Stomach (tissue), 8 donors: ENCODE measurements at regions not wholly inside any gene's neighbourhood (a gene's known extent, or its start where the extent isn't known, plus 50 kb on each side); places are given as distances from the start of the nearest gene placed in this dataset.
"Not testable (repeated sequence)": the region's sequence is repeated elsewhere in the genome, so short reads cannot be mapped to it uniquely, and the experiment has no call there.

Experiments
- DNase-seq, 2 donors: peaks; one replicate each; pipeline versions ENCODE4 v3.0.0 to v3.0.0-alpha.2; 2013 to 2019
- H3K27ac ChIP-seq, 5 donors: fragments of 200-600 bp in 4 of 5; sonication (generic) in 4 of 5; one replicate each; pipeline ENCODE4 v1.5.1; 2013 to 2019; ENCODE audit warnings: mild to moderate bottlenecking in 1 of 5, moderate library complexity in 1 of 5
- H3K27me3 ChIP-seq, 3 donors: fragments of 200-600 bp; sonication (generic); one replicate each; pipeline ENCODE4 v1.5.1; 2017 to 2019; ENCODE audit warnings: mixed run types in 1 of 3
- H3K36me3 ChIP-seq, 4 donors: fragments of 200-600 bp; sonication (generic); 1 replicate in 3 of 4; 2 replicates in 1 of 4; pipeline ENCODE4 v1.5.1; 2016 to 2019
- H3K4me1 ChIP-seq, 4 donors: fragments of 200-600 bp; sonication (generic); one replicate each; pipeline ENCODE4 v1.5.1; 2016 to 2019
- H3K4me3 ChIP-seq, 4 donors: fragments of 200-600 bp; sonication (generic) in 3 of 4; one replicate each; pipeline ENCODE4 v1.5.1; 2016 to 2019; ENCODE audit warnings: mild to moderate bottlenecking in 1 of 4
- H3K9me3 ChIP-seq, 4 donors: fragments of 200-600 bp; sonication (generic); one replicate each; pipeline ENCODE4 v1.5.1; 2016 to 2019
- EP300 ChIP-seq: sonication (generic); formaldehyde crosslinking; IDR thresholded peaks from one replicate; pipeline ENCODE4 v1.6.1; 2017; ENCODE audit warnings: antibody characterized with exemption
- POLR2A ChIP-seq, 4 donors: fragments of 450-650 bp; IDR thresholded peaks; one replicate each; pipeline ENCODE4 v1.6.1; 2016; ENCODE audit warnings: antibody characterized with exemption in 4 of 4, control low read depth in 2 of 4, mild to moderate bottlenecking in 1 of 4, moderate library complexity in 1 of 4
- POLR2AphosphoS5 ChIP-seq, 3 donors: sonication (generic); formaldehyde crosslinking; IDR thresholded peaks; one replicate each; pipeline ENCODE4 v1.6.1; 2016; ENCODE audit warnings: antibody characterized with exemption in 3 of 3
- WGBS, 5 donors: extraction: QIAGEN DNeasy Blood & Tissue Kit in 3 of 5; methylation state at CpG; one replicate each; pipeline versions ENCODE4 v1.1.5 to v1.1.7; 2013 to 2018; 5-methylcytosine and 5-hydroxymethylcytosine counted together
- intact Hi-C: fragments of 100-400 bp; cut with DNase I; formaldehyde crosslinking; loops from one replicate; pipeline ENCODE4 v1.15.1; 2023; ENCODE audit warnings: low total_unique reads
- TF ChIP-seq, protein P1 (sequence below), 7 experiments: fragments of 450-650 bp in 4 of 7; fragments of 200-600 bp in 3 of 7; sonication (generic) in 3 of 7; IDR thresholded peaks; one replicate each; pipeline ENCODE4 v1.5.1; 2016 to 2019; ENCODE audit warnings: antibody characterized with exemption in 7 of 7, control low read depth in 2 of 7, mild to moderate bottlenecking in 1 of 7
- donor health status: healthy with polysubstance abuse.
- donor health status: Bipolar disorder and iron deficiency.
- donor health status: healthy.

DNA sequence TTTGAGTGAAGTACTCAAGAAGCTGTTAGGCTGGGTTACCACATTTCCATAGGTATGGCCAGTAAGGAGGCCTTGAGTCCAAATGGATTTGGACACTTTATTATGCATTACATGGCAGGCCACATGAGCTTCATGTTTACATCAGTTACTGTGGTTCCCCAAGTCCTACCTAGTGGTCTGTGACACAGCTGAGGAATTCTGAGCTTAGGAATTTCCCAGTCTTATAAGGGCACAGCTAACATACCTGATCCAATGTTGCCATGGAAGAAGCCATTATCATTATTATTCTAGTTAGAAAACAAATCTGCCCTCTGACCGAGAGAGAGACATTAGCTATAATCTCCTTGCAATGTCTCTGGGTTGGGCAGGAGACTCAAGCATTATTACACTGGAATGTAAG, 174.4 kb upstream of the NUDT10 start:
- no peaks in the 10 kb centered on the region for H3K9me3 ChIP-seq
- 29 to 58% (median 29%) methylated on average over 1 of the region's 1 CpG for WGBS, 5 donors
- peaks cover 0 to 6% (median 0%) of the 10 kb centered on the region in 3 donors for H3K27me3 ChIP-seq
- no peaks in the 10 kb centered on the region for H3K4me1 ChIP-seq
- intact Hi-C loops, result no loop called here
- TF ChIP-seq EP300, result no peak
- no peak for TF ChIP-seq POLR2A (IDR thresholded peaks at IDR 0.05)
- TF ChIP-seq, protein P1, sequence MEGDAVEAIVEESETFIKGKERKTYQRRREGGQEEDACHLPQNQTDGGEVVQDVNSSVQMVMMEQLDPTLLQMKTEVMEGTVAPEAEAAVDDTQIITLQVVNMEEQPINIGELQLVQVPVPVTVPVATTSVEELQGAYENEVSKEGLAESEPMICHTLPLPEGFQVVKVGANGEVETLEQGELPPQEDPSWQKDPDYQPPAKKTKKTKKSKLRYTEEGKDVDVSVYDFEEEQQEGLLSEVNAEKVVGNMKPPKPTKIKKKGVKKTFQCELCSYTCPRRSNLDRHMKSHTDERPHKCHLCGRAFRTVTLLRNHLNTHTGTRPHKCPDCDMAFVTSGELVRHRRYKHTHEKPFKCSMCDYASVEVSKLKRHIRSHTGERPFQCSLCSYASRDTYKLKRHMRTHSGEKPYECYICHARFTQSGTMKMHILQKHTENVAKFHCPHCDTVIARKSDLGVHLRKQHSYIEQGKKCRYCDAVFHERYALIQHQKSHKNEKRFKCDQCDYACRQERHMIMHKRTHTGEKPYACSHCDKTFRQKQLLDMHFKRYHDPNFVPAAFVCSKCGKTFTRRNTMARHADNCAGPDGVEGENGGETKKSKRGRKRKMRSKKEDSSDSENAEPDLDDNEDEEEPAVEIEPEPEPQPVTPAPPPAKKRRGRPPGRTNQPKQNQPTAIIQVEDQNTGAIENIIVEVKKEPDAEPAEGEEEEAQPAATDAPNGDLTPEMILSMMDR (IDR thresholded peaks at IDR 0.05), result no peak
- no peak for DNase-seq
- H3K36me3 ChIP-seq, result no peaks in the 10 kb centered on the region
- no peak overlapping the region for H3K27ac ChIP-seq
- no peak overlapping the region for H3K4me3 ChIP-seq

DNA sequence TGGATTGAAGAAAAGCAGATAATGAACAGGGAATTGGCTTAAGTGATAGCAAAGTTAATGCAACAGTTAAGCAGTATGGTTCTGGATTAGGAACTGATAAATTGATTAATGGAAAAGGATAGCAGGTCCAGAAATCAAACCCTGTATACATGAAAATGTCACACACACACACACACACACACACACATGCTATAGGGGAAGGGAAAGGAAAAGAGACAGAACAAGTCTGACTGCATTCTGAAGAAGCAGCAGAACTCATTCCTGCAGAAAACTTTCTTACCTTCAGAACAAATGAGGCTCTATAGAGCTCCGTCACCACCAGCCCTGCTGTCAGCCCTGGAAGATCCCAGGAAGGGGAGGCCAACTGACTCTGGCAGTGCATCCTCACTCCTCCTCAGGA, 173.2 kb upstream of the NUDT10 start:
- H3K4me1 ChIP-seq, H3K4me3 ChIP-seq, DNase-seq, H3K9me3 ChIP-seq, intact Hi-C loops, H3K36me3 ChIP-seq, H3K27me3 ChIP-seq, H3K27ac ChIP-seq: not testable (repeated sequence)
- 80% methylated on average over 1 of the region's 1 CpG; no CpG with 5 or more reads in 4 of the 5 donors for WGBS, 5 donors

DNA sequence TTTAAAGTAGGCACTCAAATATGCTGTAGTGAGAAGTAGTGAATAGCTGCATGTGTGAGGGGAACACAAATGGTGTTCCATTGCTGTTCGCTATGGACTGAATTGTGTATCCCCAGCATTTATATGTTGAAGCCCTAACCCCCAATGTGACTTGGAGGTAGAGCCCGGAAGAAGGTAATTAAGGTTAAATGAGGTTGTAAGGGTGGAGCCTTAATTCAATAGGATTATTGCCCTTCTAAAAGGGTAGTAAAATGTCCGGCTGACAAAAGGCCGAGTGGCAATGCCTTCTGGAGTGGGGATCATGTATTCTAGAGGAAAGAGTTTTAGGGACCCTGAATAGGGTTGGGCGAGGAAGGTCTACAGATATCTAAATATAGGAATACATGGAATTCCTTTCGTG, 168.9 kb upstream of the NUDT10 start:
- H3K36me3 ChIP-seq, result no peaks in the 10 kb centered on the region
- H3K27ac ChIP-seq, result no peak overlapping the region
- no peaks in the 10 kb centered on the region for H3K4me1 ChIP-seq
- H3K9me3 ChIP-seq, result no peaks in the 10 kb centered on the region
- WGBS, 5 donors, result 78 to 92% (median 85%) methylated on average over 4 to 6 of the region's 6 CpGs
- H3K4me3 ChIP-seq, result no peak overlapping the region
- TF ChIP-seq POLR2AphosphoS5 (IDR thresholded peaks at IDR 0.05) (no peak), POLR2A (IDR thresholded peaks at IDR 0.05) (no peak), EP300 (no peak)
- intact Hi-C loops, result no loop called here
- no peak for DNase-seq
- no peaks in the 10 kb centered on the region for H3K27me3 ChIP-seq

DNA sequence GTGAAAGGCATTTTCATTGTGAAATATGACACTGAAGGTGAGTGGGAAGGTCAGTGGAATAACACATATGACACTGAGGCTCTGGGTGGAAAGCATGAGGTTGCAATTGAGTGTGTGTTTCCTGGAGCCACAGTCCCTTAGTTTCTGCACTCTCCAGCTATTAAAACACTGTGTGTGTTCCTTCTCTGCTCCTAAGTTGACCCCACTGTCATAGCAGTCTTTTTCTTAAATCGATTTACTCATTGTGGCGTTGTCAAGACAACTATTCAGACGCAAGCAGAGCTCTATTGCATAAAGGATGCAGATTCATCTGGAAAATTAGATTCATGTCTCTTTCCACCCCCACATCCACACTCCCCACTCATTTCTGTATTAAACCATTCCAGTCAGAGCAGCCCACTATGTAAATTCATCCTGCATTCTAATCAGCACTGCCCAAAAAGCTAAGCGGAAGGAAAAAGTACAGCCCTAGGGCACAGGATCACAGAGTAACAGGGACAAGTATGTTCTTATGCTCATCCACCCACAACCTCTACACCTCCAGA, 154.2 kb upstream of the NUDT10 start:
- intact Hi-C loops, H3K27me3 ChIP-seq, H3K27ac ChIP-seq, DNase-seq, H3K4me1 ChIP-seq, H3K9me3 ChIP-seq, H3K36me3 ChIP-seq, H3K4me3 ChIP-seq: not testable (repeated sequence)
- 66 to 89% (median 71%) methylated on average over 4 of the region's 4 CpGs for WGBS, 5 donors

DNA sequence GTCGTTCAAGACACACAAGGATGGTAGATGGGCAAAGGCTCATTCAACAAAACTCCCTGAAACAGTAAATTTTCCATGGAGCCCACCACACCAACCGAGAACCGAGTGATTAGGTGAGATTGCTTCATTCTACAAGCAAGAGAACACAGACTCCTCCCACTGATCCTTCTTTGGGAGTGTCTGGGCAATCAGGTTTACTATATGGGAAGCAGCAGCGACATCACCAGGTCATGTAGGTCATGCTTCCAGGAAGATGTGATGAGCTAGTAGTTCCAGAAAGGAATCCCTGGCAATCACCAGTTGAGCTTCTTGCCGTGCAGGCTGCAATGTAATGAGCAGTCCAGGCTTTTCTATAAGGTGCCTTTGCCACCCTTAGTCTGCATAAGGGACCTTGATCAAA, 152.8 kb upstream of the NUDT10 start:
- DNase-seq, H3K4me1 ChIP-seq, H3K4me3 ChIP-seq, H3K36me3 ChIP-seq, H3K9me3 ChIP-seq, intact Hi-C loops, H3K27me3 ChIP-seq, H3K27ac ChIP-seq: not testable (repeated sequence)
- 50 to 80% (median 73%) methylated on average over 3 to 5 of the region's 5 CpGs for WGBS, 5 donors

DNA sequence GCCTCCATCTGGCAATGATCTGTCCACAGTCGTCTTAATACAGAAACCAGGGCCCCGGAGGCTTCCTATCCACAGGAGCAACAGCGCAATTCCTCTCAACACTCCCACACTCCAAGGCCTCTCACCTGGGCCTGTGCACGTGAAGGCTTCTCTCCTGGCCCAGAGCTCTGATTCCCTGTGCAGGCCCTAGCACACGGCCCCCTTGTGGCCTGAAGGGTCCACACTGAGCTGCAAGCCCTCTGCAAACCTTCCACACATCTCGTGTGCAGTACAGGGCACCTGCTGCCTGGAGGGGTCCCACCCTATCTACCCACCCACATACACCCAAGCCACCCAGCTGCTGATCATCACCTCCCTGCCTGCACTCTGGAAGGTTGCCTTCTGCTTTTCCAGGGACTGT, 150.1 kb upstream of the NUDT10 start:
- no peak for DNase-seq
- H3K36me3 ChIP-seq, result no peaks in the 10 kb centered on the region
- no peak overlapping the region for H3K4me3 ChIP-seq
- TF ChIP-seq POLR2AphosphoS5 (IDR thresholded peaks at IDR 0.05) (no peak), EP300 (no peak), POLR2A (IDR thresholded peaks at IDR 0.05) (no peak)
- TF ChIP-seq, protein P1 (IDR thresholded peaks at IDR 0.05), result no peak
- WGBS, 5 donors, result 45 to 59% (median 47%) methylated on average over 4 to 6 of the region's 6 CpGs
- H3K9me3 ChIP-seq, result peaks cover 0 to 8% (median 0%) of the 10 kb centered on the region in 4 donors
- no peaks in the 10 kb centered on the region for H3K4me1 ChIP-seq
- intact Hi-C loops, result no loop called here
- peaks cover 0 to 10% (median 3%) of the 10 kb centered on the region in 3 donors for H3K27me3 ChIP-seq
- no peak overlapping the region for H3K27ac ChIP-seq
